Naive thymus-derived CD4-positive, alpha-beta T cell (primary cell): ENCODE measurements at regions not wholly inside any gene's neighbourhood (a gene's known extent, or its start where the extent isn't known, plus 50 kb on each side); places are given as distances from the start of the nearest gene placed in this dataset.

ENCODE experiments used
- ATAC-seq: fragments of 150-1000 bp; cut with Tn5 transposase; 2 replicates; pipeline ENCODE4 v1.10.0; 2021; ENCODE audit warnings: mild to moderate bottlenecking, moderate library complexity
- CTCF ChIA-PET: fragments of 350-600 bp; sonication (Branson Sonifier 250); formaldehyde crosslinking; loops from one replicate; lab custom pipeline; 2021; ENCODE audit warnings: antibody characterized with exemption; lab: Charles Lee
- POLR2A ChIA-PET: fragments of 350-600 bp; sonication (Branson Sonifier 250); formaldehyde crosslinking; loops from one replicate; lab custom pipeline; 2021; ENCODE audit warnings: antibody characterized with exemption, inconsistent platforms; lab: Charles Lee
- DNase-seq, 9 donors: peaks; one replicate each; pipeline versions ENCODE4 v3.0.0 to v3.0.0-alpha.2; 2020 to 2022; ENCODE audit warnings: mixed read lengths in 1 of 9
- H3K27ac ChIP-seq: one replicate; pipeline ENCODE4 v1.7.0; 2013; ENCODE audit warnings: mild to moderate bottlenecking, low read depth, low read length, moderate library complexity
- H3K27me3 ChIP-seq, 2 donors: one replicate each; pipeline ENCODE4 v1.7.0; 2013; ENCODE audit warnings: low read length in 2 of 2, mild to moderate bottlenecking in 2 of 2, moderate library complexity in 2 of 2; ENCODE audit not compliant: control insufficient read depth in 2 of 2, insufficient read depth in 2 of 2
- H3K36me3 ChIP-seq, 3 experiments: 1 replicate in 2 of 3; 2 replicates in 1 of 3; pipeline ENCODE4 v1.7.0; 2013; ENCODE audit warnings: low read length in 3 of 3, mild to moderate bottlenecking in 3 of 3, moderate library complexity in 1 of 3; ENCODE audit not compliant: insufficient read depth in 3 of 3, control insufficient read depth in 2 of 3
- H3K4me1 ChIP-seq, 2 donors: one replicate each; pipeline ENCODE4 v1.7.0; 2013; ENCODE audit warnings: low read length in 2 of 2, mild to moderate bottlenecking in 2 of 2, moderate library complexity in 1 of 2; ENCODE audit not compliant: control insufficient read depth in 2 of 2, insufficient read depth in 2 of 2
- H3K4me3 ChIP-seq: 2 replicates; pipeline ENCODE4 v1.7.0; 2013; ENCODE audit warnings: mild to moderate bottlenecking, low read length
- H3K9me3 ChIP-seq, 3 experiments: 1 replicate in 2 of 3; 2 replicates in 1 of 3; pipeline ENCODE4 v1.7.0; 2013; ENCODE audit warnings: low read length in 3 of 3; ENCODE audit not compliant: control insufficient read depth in 2 of 3
- H3K27ac Mint-ChIP-seq, 9 donors: one replicate each; pipeline ENCODE4 v1.8.0; 2020 to 2022; ENCODE audit warnings: mixed read lengths in 9 of 9, mild to moderate bottlenecking in 8 of 9, moderate library complexity in 5 of 9, inconsistent platforms in 2 of 9
- H3K27me3 Mint-ChIP-seq, 5 donors: one replicate each; pipeline ENCODE4 v1.8.0; 2021 to 2022; ENCODE audit warnings: mixed read lengths in 5 of 5, mild to moderate bottlenecking in 1 of 5
- H3K36me3 Mint-ChIP-seq, 5 donors: one replicate each; pipeline ENCODE4 v1.8.0; 2020 to 2022; ENCODE audit warnings: mixed read lengths in 5 of 5, mild to moderate bottlenecking in 3 of 5, inconsistent platforms in 1 of 5
- H3K4me1 Mint-ChIP-seq, 7 donors: one replicate each; pipeline ENCODE4 v1.8.0; 2020 to 2022; ENCODE audit warnings: mixed read lengths in 7 of 7, mild to moderate bottlenecking in 3 of 7, inconsistent platforms in 1 of 7
- H3K4me3 Mint-ChIP-seq, 10 donors: one replicate each; pipeline ENCODE4 v1.8.0; 2020 to 2022; ENCODE audit warnings: mild to moderate bottlenecking in 10 of 10, mixed read lengths in 10 of 10, moderate library complexity in 6 of 10, inconsistent platforms in 2 of 10
- H3K9me3 Mint-ChIP-seq, 11 donors: one replicate each; pipeline ENCODE4 v1.8.0; 2020 to 2022; ENCODE audit warnings: mixed read lengths in 11 of 11, mild to moderate bottlenecking in 4 of 11, inconsistent platforms in 1 of 11, moderate library complexity in 1 of 11
- intact Hi-C, 2 donors: fragments of 100-400 bp; cut with micrococcal nuclease; formaldehyde crosslinking; loops; one replicate each; pipeline ENCODE4 v1.15.1; 2023

GRCh38 chr16:86942151-86943051 lies 364.1 kb downstream of the FOXL1 start:
- no peaks in the 10 kb centered on the region for H3K36me3 ChIP-seq
- peaks cover 0 to 29% (median 10%) of the 10 kb centered on the region in 5 donors for H3K27me3 Mint-ChIP-seq
- DNase-seq, result no peak
- intact Hi-C loops, result no loop called here
- no peak for ATAC-seq
- no peak overlapping the region for H3K27ac ChIP-seq
- ChIA-PET CTCF (no interaction called here), POLR2A (no interaction called here)
- no peak overlapping the region for H3K27ac Mint-ChIP-seq
- no peaks in the 10 kb centered on the region for H3K4me1 Mint-ChIP-seq
- peaks cover 0 to 16% (median 5%) of the 10 kb centered on the region in 11 donors for H3K9me3 Mint-ChIP-seq
- H3K4me3 ChIP-seq, result no peak overlapping the region
- no peaks in the 10 kb centered on the region for H3K4me1 ChIP-seq
- peaks cover 0 to 3% (median 0%) of the 10 kb centered on the region in 5 donors for H3K36me3 Mint-ChIP-seq
- H3K4me3 Mint-ChIP-seq, result no peak overlapping the region
- no peaks in the 10 kb centered on the region for H3K9me3 ChIP-seq
- H3K27me3 ChIP-seq, result no peaks in the 10 kb centered on the region

- H3K4me1 Mint-ChIP-seq, result no peaks in the 10 kb centered on the region
- no peak overlapping the region for H3K27ac Mint-ChIP-seq
- no peak for DNase-seq
- no peak overlapping the region for H3K4me3 Mint-ChIP-seq
- H3K4me1 ChIP-seq, result no peaks in the 10 kb centered on the region
- no peaks in the 10 kb centered on the region for H3K36me3 ChIP-seq
- intact Hi-C loops, result no loop called here
- peaks cover 0 to 3% (median 0%) of the 10 kb centered on the region in 5 donors for H3K36me3 Mint-ChIP-seq
- ChIA-PET CTCF (no interaction called here), POLR2A (no interaction called here)
- no peaks in the 10 kb centered on the region for H3K27me3 ChIP-seq
- H3K9me3 Mint-ChIP-seq, result peaks cover 0 to 7% (median 1%) of the 10 kb centered on the region in 11 donors
- no peak for ATAC-seq
- no peaks in the 10 kb centered on the region for H3K9me3 ChIP-seq
- H3K27me3 Mint-ChIP-seq, result peaks cover 0 to 18% (median under 1%) of the 10 kb centered on the region in 5 donors
- no peak overlapping the region for H3K27ac ChIP-seq
- no peak overlapping the region for H3K4me3 ChIP-seq
Observed at GRCh38 chr16:86945166-86945900, 367.0 kb downstream of the FOXL1 start.

GRCh38 chr16:86946396-86946795 lies 368.0 kb downstream of the FOXL1 start:
- DNase-seq (no peak), ATAC-seq (no peak)
- POLR2A ChIA-PET, result no interaction called here
- Histone ChIP-seq H3K9me3 (no peaks in the 10 kb centered on the region), H3K27ac (no peak overlapping the region), H3K4me3 (no peak overlapping the region), H3K36me3 (no peaks in the 10 kb centered on the region), H3K4me1 (no peaks in the 10 kb centered on the region), H3K27me3 (no peaks in the 10 kb centered on the region)
- H3K9me3 Mint-ChIP-seq, result peaks cover 0 to 4% (median 0%) of the 10 kb centered on the region in 11 donors
- no peak overlapping the region for H3K27ac Mint-ChIP-seq
- H3K4me1 Mint-ChIP-seq, result no peaks in the 10 kb centered on the region
- CTCF ChIA-PET, result no interaction called here
- no peak overlapping the region for H3K4me3 Mint-ChIP-seq
- intact Hi-C loops, result no loop called here
- H3K27me3 Mint-ChIP-seq, result peaks cover 0 to 17% (median 0%) of the 10 kb centered on the region in 5 donors
- peaks cover 0 to 3% (median 0%) of the 10 kb centered on the region in 5 donors for H3K36me3 Mint-ChIP-seq

- Mint-ChIP-seq H3K27me3 (peaks cover 0 to 17% (median 0%) of the 10 kb centered on the region in 5 donors), H3K4me3 (no peak overlapping the region), H3K27ac (no peak overlapping the region), H3K4me1 (no peaks in the 10 kb centered on the region), H3K36me3 (peaks cover 0 to 3% (median 0%) of the 10 kb centered on the region in 5 donors), H3K9me3 (peaks cover 0 to 4% (median under 1%) of the 10 kb centered on the region in 11 donors)
- Histone ChIP-seq H3K4me3 (no peak overlapping the region), H3K27me3 (no peaks in the 10 kb centered on the region), H3K27ac (no peak overlapping the region), H3K36me3 (no peaks in the 10 kb centered on the region), H3K9me3 (no peaks in the 10 kb centered on the region), H3K4me1 (no peaks in the 10 kb centered on the region)
- intact Hi-C loops, result no loop called here
- ChIA-PET POLR2A (no interaction called here), CTCF (no interaction called here)
- ATAC-seq (no peak), DNase-seq (no peak)
Observed at GRCh38 chr16:86946981-86947380, 368.6 kb downstream of the FOXL1 start.

GRCh38 chr16:86948046-86948445 lies 369.1 kb downstream of the C16orf95 start:
- intact Hi-C loops, result no loop called here
- Mint-ChIP-seq H3K4me1 (no peaks in the 10 kb centered on the region), H3K9me3 (peaks cover 0 to 9% (median 2%) of the 10 kb centered on the region in 11 donors), H3K36me3 (no peaks in the 10 kb centered on the region), H3K4me3 (no peak overlapping the region), H3K27ac (no peak overlapping the region), H3K27me3 (peaks cover 0 to 13% (median 0%) of the 10 kb centered on the region in 5 donors)
- Histone ChIP-seq H3K27me3 (no peaks in the 10 kb centered on the region), H3K36me3 (no peaks in the 10 kb centered on the region), H3K4me3 (no peak overlapping the region), H3K9me3 (no peaks in the 10 kb centered on the region), H3K4me1 (no peaks in the 10 kb centered on the region), H3K27ac (no peak overlapping the region)
- ChIA-PET CTCF (no interaction called here), POLR2A (no interaction called here)
- no peak for DNase-seq
- ATAC-seq, result no peak

- POLR2A ChIA-PET, result no interaction called here
- H3K36me3 Mint-ChIP-seq, result no peaks in the 10 kb centered on the region
- H3K27ac Mint-ChIP-seq, result no peak overlapping the region
- H3K4me3 Mint-ChIP-seq, result no peak overlapping the region
- peaks cover 0 to 10% (median 0%) of the 10 kb centered on the region in 5 donors for H3K27me3 Mint-ChIP-seq
- DNase-seq, result no peak
- Histone ChIP-seq H3K27ac (no peak overlapping the region), H3K36me3 (no peaks in the 10 kb centered on the region), H3K4me1 (no peaks in the 10 kb centered on the region), H3K4me3 (no peak overlapping the region), H3K9me3 (no peaks in the 10 kb centered on the region), H3K27me3 (no peaks in the 10 kb centered on the region)
- CTCF ChIA-PET, result no interaction called here
- no peak for ATAC-seq
- peaks cover 0 to 9% (median 0%) of the 10 kb centered on the region in 11 donors for H3K9me3 Mint-ChIP-seq
- intact Hi-C loops, result no loop called here
- no peaks in the 10 kb centered on the region for H3K4me1 Mint-ChIP-seq
Observed at GRCh38 chr16:86949116-86949515, 368.1 kb downstream of the C16orf95 start.
